ENCODE measurements at regions not wholly inside any gene's neighbourhood (a gene's known extent, or its start where the extent isn't known, plus 50 kb on each side); places are given as distances from the start of the nearest gene placed in this dataset.

GRCh38 chr3:34362910-34363309 is 564.5 kb downstream of the PDCD6IP start:
- TF ChIP-seq CTCF (conservative IDR thresholded peaks at IDR 0.05) = no peak
- TF ChIP-seq ZFX (IDR thresholded peaks at IDR 0.05) = no peak
